ENCODE measurements at regions not wholly inside any gene's neighbourhood (a gene's known extent, or its start where the extent isn't known, plus 50 kb on each side); places are given as distances from the start of the nearest gene placed in this dataset.

DNA sequence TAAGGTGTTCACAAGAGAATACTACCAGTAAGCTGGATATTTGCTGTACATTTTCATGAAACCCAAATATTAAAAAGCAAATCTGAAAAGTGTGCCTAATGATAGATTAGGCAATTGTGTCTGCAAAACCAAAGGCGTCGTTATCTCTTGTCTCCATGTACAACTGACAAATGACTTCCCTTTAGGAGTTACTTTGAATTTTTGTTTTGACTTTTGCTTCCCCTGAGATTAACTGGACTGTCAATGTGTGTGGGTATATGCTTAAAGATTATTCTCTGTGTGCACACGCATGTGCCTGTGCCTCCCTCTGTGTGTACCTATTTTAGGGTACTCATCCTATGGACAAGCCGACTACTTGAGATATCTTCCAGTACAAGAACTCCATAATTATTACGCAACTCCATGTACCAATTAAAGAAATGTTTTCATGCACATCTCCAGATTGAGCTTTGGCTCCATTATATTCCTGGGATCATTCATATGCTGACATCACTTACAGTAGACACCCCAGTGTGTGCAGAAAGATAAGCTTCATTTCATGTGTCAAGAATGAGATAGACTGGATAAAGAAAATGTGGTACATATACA, 431.2 kb upstream of the ADAMTS9 start:
- TF ChIP-seq, protein P1, sequence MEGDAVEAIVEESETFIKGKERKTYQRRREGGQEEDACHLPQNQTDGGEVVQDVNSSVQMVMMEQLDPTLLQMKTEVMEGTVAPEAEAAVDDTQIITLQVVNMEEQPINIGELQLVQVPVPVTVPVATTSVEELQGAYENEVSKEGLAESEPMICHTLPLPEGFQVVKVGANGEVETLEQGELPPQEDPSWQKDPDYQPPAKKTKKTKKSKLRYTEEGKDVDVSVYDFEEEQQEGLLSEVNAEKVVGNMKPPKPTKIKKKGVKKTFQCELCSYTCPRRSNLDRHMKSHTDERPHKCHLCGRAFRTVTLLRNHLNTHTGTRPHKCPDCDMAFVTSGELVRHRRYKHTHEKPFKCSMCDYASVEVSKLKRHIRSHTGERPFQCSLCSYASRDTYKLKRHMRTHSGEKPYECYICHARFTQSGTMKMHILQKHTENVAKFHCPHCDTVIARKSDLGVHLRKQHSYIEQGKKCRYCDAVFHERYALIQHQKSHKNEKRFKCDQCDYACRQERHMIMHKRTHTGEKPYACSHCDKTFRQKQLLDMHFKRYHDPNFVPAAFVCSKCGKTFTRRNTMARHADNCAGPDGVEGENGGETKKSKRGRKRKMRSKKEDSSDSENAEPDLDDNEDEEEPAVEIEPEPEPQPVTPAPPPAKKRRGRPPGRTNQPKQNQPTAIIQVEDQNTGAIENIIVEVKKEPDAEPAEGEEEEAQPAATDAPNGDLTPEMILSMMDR (conservative IDR thresholded peaks at IDR 0.05 in 1 of 2, IDR thresholded peaks at IDR 0.05 in 1 of 2; ENCODE audit: extremely low read depth in 1 of 2, insufficient read depth in 1 of 2, low read depth in 1 of 2, low read length in 2 of 2), result no peak
- no peak for TF ChIP-seq EZH2 (IDR thresholded peaks at IDR 0.05; ENCODE audit: borderline replicate concordance, low read length)
